ENCODE measurements at regions not wholly inside any gene's neighbourhood (a gene's known extent, or its start where the extent isn't known, plus 50 kb on each side); places are given as distances from the start of the nearest gene placed in this dataset.

GRCh38 chr5:57035955-57036354, 84.0 kb upstream of the MIER3 start:
- H3K27me3 ChIP-seq, result peaks cover 0 to 40% (median 10%) of the 10 kb centered on the region in 7 donors
- intact Hi-C loops (cut with DNase I), result no loop called here
- H3K27ac ChIP-seq, result no peak overlapping the region
- DNase-seq (no peak), ATAC-seq (no peak)
- no peak for TF ChIP-seq CTCF (IDR thresholded peaks at IDR 0.05)
- no peaks in the 10 kb centered on the region for H3K9me3 ChIP-seq
- H3K4me3 ChIP-seq, result no peak overlapping the region
- H3K4me1 ChIP-seq, result no peaks in the 10 kb centered on the region
- no peaks in the 10 kb centered on the region for H3K36me3 ChIP-seq
- 85 to 89% methylated on average over 3 of the region's 3 CpGs for WGBS, 2 donors

GRCh38 chr5:57036761-57037160, 84.8 kb upstream of the MIER3 start:
- no peaks in the 10 kb centered on the region for H3K9me3 ChIP-seq
- no peak overlapping the region for H3K4me3 ChIP-seq
- H3K27me3 ChIP-seq, result peaks cover 0 to 45% (median 10%) of the 10 kb centered on the region in 7 donors
- H3K36me3 ChIP-seq, result no peaks in the 10 kb centered on the region
- H3K4me1 ChIP-seq, result no peaks in the 10 kb centered on the region
- DNase-seq (no peak), ATAC-seq (no peak)
- intact Hi-C loops (cut with DNase I), result no loop called here
- WGBS, 2 donors, result 84 to 86% methylated on average over 3 of the region's 3 CpGs
- no peak overlapping the region for H3K27ac ChIP-seq
- no peak for TF ChIP-seq CTCF (IDR thresholded peaks at IDR 0.05)

- DNase-seq (no peak), ATAC-seq (no peak)
- WGBS, 2 donors, result 78 to 83% methylated on average over 6 of the region's 6 CpGs
- Histone ChIP-seq H3K4me3 (no peak overlapping the region), H3K27ac (no peak overlapping the region), H3K4me1 (no peaks in the 10 kb centered on the region), H3K36me3 (no peaks in the 10 kb centered on the region), H3K27me3 (peaks cover 0 to 47% (median 10%) of the 10 kb centered on the region in 7 donors), H3K9me3 (no peaks in the 10 kb centered on the region)
- no peak for TF ChIP-seq CTCF (IDR thresholded peaks at IDR 0.05)
- intact Hi-C loops (cut with DNase I), result no loop called here
Measured at GRCh38 chr5:57037355-57037754, 85.4 kb upstream of the MIER3 start.

GRCh38 chr5:57041570-57041969, 89.6 kb upstream of the MIER3 start:
- ATAC-seq (no peak), DNase-seq (no peak)
- no peak overlapping the region for H3K4me3 ChIP-seq
- H3K27me3 ChIP-seq, result peaks cover 0 to 36% (median 5%) of the 10 kb centered on the region in 7 donors
- H3K36me3 ChIP-seq, result no peaks in the 10 kb centered on the region
- no peaks in the 10 kb centered on the region for H3K4me1 ChIP-seq
- WGBS, 2 donors, result 70 to 75% methylated on average over 1 of the region's 1 CpG
- TF ChIP-seq CTCF (IDR thresholded peaks at IDR 0.05), result no peak
- intact Hi-C loops (cut with DNase I), result no loop called here
- H3K27ac ChIP-seq, result no peak overlapping the region
- H3K9me3 ChIP-seq, result no peaks in the 10 kb centered on the region

Measured in heart right ventricle (tissue), 16 donors.